ENCODE measurements at regions not wholly inside any gene's neighbourhood (a gene's known extent, or its start where the extent isn't known, plus 50 kb on each side); places are given as distances from the start of the nearest gene placed in this dataset.
"Not testable (repeated sequence)": the region's sequence is repeated elsewhere in the genome, so short reads cannot be mapped to it uniquely, and the experiment has no call there.

DNA sequence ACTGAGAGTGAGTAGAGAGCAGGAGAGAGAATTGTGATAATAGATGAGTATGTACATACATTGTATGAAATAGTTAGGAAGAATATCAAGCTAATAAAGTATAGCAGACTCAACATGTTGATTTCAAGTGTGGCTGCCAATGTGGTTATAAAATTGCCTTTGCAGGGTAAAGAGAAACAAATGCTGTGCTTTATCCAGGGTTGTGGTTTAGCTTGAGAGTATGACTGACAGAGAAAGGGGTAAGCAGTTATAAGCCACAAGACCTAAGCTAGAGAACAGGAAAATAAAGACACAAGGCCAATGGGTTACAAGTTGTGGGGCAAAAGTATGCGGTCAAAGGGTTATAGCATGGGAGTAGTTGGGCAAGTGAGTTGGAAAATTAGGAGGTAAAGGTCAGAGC is 1217.5 kb downstream of the DIAPH3 start:
- no peak for DNase-seq

DNA sequence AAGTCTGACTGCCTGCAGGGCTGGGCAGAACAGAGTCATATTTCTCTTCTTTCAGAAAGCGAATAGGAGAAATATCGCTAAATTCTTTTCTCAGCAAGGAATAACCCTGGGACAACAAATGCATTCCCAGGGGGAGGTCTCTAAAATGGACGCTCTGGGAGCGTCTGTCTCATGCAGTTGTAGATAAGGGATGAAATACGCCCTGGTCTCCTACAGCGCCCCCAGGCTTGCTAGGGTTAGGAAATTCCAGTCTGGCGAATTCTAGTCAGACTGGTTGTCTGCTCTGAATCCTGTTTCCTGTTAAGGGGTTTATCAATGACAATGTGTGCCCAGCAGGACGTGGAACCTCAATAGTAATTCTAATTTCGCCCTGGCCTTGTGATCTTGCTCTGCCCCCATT is 1214.1 kb downstream of the DIAPH3 start:
- no peak for DNase-seq

DNA sequence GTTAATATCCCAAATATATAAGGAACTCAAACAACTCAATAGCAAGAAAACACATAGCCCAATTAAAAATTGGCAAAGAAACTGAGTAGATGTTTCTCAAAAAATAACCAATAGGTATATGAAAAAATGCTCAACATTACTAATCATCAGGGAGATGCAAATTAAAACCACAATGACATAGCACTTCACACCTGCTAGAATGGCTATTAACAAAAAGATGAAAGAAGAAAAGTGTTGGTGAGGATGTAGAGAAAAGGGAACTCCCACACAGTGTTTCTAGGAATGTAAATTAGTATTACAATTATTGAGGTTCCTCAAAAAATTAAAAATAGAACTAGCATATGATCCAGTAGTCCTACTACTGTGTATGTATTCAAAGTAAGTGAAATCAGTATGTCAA is 1212.8 kb downstream of the DIAPH3 start:
- DNase-seq: no peak

DNA sequence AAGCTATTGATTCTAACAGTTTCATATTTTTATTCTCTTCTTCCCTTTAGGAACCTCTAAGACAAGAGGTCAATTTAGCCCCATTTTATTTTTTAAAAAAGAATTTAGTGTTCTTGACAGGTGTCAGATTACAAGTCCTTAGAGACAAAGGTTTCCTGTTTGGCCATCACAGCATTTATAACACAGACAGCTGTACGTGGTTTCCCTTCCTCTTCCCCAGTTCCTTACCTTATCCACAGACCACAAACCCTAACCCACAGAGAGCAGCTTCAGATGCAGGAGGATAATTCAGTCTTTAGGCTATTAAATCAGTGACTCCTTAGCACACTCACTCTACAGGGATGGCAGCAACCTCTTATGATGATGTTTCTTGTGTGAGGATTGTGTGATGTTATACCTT is 1210.1 kb downstream of the DIAPH3 start:
- no peak for DNase-seq

DNA sequence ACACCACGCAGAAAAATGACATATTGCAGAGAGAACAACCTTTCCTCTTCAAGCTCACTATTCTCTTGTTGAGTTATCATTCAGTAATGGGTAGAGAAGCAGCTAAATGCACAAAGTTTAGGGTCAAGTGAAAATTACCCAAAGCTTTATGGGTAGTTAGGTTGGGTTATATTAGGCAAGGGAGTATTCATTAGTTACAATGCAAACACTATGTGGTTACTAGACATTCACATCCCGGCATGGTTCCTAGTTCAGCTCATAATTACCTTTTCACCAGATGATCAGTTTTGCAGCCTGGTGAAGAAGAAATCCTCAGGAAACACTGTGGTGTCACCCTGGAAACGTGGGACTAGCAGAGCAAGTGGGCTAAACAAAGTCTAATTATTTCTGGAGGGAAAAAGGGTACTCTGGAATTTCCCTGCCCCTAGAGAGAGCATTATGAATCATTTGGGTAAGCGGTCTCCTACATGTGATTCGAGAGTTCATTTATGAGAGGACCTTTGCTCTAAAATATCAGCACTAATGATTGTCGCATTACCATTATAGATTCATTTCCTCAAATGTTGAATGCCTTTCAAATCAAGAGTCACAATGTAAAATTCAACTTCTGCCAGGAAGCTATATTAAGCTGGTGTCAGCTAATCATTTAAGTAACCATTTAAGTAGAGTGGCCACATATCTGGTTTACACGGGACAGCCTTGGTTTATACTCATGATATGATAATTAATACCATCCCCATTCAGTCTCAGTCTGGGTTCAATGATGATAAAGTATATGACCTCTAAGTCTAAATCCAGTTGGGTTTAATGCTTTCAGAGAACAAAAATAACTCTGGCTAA is 1208.0 kb downstream of the DIAPH3 start:
- no peak for DNase-seq

DNA sequence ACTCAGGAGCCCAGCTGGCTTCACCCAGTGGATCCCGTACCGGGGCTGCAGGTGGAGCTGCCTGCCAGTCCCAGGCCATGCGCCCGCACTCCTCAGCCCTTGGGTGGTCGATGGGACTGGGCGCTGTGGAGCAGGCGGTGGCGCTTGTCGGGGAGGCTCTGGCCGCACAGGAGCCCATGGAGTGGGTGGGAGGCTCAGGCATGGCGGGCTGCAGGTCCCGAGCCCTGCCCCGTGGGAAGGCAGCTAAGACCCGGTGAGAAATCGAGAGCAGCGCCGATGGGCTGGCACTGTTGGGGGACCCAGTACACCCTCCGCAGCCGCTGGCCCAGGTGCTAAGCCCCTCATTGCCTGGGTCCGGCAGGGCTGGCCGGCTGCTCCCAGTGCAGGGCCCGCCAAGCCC is 1205.6 kb downstream of the DIAPH3 start:
- DNase-seq: not testable (repeated sequence)

DNA sequence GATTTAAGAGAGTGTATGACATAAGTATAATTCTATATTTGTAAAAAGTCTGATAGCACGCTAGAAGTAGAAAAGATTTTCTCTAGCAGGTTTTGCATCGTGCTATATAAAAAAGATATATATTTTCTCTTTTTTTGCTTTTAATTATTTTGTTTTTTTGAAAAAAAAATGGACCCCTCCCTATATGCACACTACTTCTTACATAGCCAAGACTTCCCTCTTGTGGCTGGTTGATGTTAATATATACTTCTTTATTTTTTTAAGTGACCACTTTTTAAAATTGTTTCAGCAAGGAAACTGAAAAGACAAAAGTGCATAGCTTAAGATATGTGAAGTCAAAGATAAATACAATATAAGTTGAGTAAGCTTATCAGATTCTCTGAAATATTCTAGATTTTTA is 1202.8 kb downstream of the DIAPH3 start:
- peak; percentile 6 for DNase-seq

DNA sequence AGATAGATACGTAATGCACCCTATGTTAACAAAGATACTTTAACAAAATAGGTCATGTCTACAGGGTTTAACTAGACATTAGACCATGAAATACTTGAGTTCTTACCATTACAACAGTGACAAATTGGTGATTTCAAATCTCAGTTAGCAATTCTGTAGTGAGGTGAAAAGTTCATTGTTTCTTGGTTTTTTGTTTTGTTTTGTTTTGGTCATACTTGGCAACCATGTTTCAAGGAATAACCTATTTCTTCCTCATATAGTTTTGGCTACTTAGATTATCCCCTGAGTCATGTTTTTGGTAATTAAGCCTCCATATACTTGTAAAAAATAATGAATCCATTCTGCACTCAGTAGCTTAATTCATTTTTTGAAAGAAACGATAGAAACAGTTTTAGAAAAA is 1200.4 kb downstream of the DIAPH3 start:
- no peak for DNase-seq

DNA sequence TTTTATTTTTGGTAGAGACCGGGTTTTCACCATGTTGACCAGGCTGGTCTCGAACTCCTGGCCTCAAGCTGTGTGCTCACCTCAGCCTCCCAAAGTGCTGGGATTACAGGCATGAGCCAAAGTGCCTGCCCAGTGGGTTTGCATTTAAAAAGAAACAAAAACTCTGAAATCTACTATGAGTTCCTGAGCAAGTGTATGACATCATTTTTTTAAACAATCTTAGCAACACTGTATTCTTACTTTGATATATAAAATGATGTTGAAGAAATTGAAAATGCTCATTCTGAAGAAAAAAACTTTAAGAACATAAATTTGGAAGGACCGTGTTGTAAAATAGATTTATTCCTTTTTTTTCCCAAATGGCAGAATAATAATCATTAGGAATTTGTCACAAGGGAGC is 1199.7 kb downstream of the DIAPH3 start:
- DNase-seq: no peak

DNA sequence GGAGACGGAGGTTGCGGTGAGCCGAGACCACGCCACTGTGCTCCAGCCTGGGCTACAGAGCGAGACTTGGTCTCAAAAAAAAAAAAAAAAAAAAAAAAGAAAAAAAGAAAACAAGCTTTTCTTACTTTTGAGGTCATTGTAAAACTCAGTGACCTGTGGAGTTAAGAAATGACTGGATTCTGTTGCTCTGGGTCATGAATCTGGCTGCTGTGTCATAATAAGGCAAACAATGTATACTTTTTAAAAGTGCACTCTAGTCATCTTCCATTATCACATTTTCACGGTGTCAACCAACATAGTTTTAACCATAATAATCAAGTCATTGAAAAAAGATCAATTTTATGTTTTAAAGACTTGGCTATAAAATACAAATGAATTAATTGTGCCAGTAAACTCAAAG is 1186.6 kb downstream of the DIAPH3 start:
- no peak for DNase-seq

DNA sequence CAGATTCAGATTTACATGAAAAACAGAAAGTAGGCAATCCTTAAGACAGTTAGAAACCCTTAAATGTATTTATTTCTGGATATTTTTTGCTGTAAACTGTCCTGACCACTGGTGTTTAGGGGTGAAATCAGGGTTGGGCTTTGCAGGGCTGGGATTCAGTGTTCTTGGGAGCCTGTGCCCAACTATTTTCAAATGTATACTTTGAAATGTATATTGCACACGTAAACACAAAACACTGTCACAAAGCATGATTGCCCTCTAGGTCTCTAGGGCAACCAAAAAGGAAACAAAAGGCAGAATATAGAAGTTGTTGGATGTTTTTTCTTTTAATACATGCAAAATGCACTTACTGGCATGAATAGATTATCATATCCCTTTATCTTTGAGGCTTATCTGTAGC is 1185.4 kb downstream of the DIAPH3 start:
- no peak for DNase-seq

DNA sequence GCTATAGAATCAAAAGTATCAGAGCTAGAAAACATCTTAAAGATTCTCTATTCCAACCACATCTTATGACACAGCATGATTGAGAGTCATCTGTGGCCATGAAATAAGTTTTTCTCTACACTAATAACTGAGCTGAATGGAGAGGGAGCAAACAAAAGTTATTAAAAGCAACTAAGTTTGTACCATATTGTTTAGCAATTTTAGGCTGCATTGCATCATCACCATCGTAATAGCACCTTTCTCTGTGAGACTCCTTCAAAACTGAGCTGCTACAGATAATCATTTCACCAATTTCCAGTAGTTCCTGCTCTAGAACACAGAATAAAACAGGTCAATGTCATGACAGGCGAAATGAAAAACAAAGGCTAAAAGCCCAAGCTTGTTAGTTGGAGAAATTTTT is 1183.9 kb downstream of the DIAPH3 start:
- DNase-seq: no peak

DNA sequence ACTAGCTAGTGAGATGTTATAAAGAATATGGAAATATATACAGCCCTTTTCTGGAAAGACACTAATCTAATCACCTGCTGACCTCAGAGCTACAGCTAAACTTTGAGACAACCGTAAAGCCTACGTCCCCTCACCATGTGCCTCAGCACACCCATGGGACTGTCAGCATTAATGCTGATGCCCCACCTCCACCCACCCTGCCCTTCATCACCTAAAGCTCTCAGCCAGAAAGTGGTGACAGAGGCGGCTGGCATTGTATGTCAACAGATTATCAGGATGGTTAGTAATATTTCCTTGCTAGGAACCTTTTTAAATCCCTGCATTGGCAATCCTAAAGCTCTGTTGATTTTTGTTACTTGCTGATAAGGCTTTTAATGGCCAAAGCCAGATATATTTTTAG is 1177.9 kb downstream of the DIAPH3 start:
- no peak for DNase-seq

DNA sequence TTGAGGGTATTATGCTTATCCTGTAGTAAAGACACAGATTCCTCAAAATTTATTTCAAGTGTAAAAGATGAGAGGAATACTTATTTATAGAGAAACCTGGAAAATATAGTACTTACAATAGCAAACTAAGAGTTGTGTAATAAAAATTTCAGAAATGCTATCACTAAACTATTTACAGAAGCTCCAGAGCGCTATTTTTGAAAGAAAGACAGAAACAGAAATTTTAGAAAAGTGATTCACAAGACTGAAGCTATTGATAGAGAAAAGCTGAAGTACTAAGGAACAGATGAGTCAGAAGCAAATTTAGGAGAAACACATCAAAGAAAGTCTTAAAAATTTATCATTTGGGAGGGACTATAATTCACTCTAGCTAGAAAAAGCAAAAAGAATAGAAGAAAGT is 1174.2 kb downstream of the DIAPH3 start:
- DNase-seq: no peak

DNA sequence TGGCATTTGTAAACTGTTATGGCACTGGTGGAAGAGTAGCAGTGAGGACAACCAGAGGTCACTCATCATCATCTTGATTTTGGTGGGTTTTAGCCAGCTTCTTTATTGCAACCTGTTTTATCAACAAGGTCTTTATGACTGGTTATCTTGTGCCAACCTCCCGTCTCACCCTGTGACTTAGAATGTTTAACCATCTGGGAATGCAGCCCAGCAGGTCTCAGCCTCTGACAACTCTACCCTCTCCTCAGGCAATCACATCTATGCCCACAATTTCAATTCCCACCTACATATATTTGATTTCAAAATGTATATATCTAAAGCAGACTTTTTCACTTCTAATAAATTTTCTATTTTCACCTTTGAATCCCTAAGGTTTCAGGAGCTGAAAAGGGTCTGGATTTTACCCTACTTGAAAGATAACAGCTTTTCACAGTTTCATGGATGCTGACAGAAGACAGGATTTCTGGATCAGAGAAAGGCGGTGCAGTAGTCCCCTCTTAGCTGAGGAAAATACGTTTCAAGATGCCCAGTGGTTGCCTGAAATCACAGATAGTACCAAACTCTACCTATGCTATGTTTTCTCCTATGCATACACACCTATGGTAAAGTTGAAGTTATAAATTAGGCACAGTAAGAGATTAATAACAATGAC is 1171.8 kb downstream of the DIAPH3 start:
- DNase-seq: no peak

DNA sequence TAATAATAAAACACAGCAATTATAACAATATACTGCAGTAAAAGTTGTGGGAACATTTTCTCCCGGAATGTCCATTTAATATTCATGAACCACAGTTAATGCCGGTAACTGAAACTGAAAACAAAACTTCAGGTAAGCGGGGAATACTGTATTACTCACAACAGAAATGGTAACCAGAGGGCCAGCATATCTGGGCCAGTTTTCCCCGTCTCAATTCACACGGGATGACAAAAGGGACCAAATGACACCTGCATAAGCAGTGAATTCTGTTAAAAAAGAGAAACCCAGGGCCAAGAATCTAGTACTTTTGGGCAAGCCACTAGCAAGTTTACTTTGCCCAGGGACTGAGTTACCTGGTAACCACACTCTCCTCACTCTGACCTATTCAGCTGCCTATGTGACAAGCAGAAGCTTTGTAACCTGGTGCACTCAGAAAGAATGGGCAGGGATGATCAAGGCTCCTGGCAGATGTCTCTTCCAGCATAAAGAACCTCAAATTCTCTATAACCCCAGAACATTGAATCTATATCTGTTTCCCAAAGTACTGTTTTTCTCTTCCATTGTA is 1171.2 kb downstream of the DIAPH3 start:
- no peak for DNase-seq

DNA sequence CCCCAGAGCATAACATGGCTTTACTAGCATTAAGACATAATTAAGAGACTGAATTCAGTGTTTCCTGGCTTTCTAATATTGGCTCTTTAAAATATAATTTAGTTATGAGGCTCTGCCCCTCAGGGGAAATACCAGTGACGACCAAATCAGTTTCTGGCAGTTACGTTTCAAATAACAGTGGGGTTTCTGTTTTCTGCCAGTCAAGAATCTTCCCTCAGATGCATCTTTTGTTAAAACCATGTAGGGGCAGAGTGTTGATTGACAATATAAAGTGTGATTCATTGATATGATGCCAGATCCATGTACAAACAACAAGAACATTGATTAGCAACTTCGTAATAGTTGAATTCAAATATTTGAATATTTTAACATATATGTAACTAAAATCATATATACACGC is 1169.7 kb downstream of the DIAPH3 start:
- DNase-seq: no peak

DNA sequence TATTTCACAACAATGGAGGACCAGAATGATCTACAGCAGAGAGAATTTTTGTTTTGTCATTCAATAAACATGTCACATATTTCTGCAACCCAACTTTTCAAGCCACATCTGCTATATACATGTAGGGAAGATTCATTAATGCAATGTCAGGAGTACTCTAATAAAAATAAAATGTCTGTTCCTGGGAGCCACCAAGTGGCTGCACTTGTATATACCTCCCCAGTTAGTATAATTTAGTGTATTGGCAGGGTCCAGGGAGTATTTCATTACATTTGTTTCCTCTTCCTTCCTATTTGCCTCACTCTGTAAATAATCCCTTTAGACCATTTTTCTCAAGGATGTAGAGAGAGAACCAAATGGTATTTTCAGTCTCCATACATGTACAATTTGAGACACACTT is 1169.0 kb downstream of the DIAPH3 start:
- no peak for DNase-seq

DNA sequence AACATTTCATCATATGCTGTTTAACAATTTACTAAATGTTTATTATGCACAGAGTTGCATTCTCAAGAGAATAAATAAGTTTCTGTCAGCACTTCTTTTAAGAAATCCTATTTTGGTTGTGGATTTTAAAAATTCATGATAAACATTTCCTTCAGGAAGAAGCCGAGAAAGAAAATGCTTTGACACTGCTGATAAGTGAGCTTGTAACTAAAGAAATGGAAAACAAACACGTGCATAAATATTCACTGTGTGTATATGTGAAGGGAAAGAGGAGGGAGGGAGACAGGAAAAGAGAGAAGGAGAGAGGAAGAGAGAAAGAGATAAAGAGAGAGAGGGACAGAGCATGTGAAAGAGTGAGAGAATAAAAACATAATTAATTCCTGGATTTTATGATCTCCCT is 1165.0 kb downstream of the DIAPH3 start:
- DNase-seq: no peak

DNA sequence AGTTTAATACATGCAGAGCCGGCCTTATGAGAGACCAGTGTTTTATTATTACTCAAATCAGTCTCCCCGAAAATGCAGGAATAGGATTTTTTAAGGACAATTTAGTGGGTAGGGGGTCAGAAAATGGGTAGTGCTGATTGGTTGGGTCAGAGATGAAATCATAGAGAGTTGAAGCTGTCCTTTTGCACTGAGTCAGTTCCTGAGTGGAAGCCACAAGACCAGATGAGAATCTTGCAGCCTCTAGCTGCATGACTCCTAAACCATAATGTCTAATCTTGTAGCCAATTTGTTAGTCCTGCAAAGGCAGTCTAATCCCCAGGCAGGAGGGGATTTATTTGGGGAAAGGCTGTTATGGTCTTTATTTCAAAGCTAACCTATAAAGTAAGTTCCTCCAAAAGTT is 1163.9 kb downstream of the DIAPH3 start:
- DNase-seq: no peak

DNA sequence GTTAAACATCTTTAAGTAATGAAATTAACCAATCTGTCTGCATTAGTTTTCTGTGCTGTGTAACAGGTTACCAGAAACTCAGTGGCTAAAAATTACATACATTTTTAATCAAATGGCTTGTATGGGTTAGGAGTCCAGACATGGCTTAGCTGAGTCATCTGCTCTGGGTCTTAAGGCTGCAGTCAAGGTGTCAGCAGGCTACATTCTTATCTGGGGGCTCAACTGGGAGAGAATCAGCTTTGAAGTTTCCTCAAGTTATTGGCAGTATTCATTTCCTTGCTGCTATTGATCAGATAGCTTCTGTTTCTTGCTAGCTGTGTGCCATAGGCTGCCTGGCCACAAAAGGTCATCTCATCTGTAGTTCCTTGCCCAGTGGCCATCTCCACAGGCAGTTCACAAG is 1163.0 kb downstream of the DIAPH3 start:
- no peak for DNase-seq

DNA sequence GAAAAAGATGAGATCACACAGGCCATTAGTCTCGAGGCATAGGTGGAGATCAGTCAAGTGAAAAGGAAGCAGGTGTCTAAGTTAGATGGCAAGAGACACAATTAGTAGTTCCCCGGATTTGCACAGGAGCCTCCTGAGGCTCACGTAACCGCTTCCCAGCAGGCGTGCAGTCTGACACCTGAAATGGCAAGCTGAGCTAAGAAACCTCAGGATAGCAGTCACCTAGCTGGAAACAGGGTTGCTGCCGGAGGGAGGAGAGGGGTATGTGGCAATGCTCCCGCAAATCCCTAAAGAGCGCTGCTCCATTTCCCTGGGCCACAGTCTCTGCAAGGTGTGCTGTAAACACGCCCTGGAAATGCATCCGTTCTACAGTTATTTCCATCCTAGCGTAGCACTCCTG is 1151.0 kb downstream of the DIAPH3 start:
- DNase-seq: no peak

DNA sequence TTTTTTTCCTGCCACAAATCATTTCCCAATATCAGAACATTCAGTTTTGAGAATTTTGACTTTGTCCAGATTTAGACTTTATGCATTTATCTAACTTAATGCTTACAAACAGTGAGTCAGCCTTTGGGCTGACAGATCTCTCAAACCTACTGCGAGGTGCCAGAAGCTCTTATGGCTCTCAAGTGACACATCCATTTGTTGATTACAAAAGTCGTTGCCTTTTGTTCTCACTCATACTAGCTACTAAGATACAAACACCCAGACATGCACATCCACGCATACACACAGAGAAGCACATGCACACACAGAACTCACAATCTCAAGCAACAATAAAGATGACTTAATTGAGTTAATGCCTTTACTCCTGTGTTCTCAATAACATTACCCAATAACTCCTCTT is 1147.5 kb downstream of the DIAPH3 start:
- DNase-seq: no peak

DNA sequence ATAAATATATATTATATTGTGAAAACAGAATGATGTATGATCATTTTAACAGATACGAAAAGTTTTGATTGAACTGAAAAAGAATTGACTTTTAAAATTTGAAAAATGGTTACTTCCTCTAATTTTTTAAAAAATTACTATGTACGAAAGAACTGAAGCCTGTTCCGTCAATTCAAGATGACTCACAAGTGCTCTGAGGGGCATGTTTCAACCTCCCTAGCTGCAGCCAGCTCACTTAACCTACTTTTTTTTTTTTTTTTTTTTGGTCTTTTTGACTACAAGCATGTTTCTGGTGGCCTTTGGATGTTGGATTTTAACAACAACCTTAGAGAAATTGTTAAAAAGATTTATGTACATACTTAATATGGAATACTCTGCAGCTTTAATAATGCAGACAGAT is 1139.3 kb downstream of the DIAPH3 start:
- DNase-seq: no peak

DNA sequence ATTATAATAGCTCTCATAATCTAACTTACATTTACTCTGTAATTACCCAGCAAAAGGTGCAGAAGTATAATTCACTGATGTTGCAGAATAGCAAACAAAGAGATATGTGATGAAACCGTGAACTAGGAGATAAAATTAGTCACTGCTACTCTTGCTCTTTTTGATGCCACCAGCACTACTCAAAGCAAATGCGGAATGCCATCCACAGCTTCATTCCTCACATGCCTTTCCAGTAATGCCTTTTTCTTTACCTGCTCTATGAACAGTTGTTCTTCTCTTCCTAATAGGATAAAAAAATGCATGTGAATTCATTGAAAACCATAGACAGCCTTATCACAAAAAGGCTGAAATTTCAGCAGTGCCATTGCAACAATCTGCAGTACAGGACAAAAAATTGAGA is 1129.5 kb downstream of the DIAPH3 start:
- DNase-seq: no peak

All from hematopoietic multipotent progenitor cell treated with erythropoietin and hydrocortisone succinate and interleukin-3 and kit ligand, for 6 days (in vitro differentiated cells).